ENCODE measurements at regions not wholly inside any gene's neighbourhood (a gene's known extent, or its start where the extent isn't known, plus 50 kb on each side); places are given as distances from the start of the nearest gene placed in this dataset.

- TF ChIP-seq CTCF (IDR thresholded peaks at IDR 0.05; ENCODE audit: insufficient read depth in 1 of 2, low read depth in 1 of 2, low read length in 1 of 2, severe bottlenecking in 1 of 2, unreplicated experiment in 1 of 2): no peak
- ChIA-PET CTCF (interaction anchor here (0.6 kb wide), 1 partner anchor 41 kb away, joined by 4 read pairs; no protein-coding TSS in a partner anchor), POLR2A (no interaction called here)
- Histone ChIP-seq H3K4me3 (ENCODE audit: low read depth, low read length) (no peak overlapping the region), H3K27me3 (replicated peaks; ENCODE audit: control insufficient read depth, insufficient read depth, low read length) (no peaks in the 10 kb centered on the region), H3K36me3 (ENCODE audit: control insufficient read depth, insufficient read depth, low read length) (no peaks in the 10 kb centered on the region), H3K4me1 (no peaks in the 10 kb centered on the region), H3K9me3 (no peaks in the 10 kb centered on the region)
- Mint-ChIP-seq H3K4me1 (ENCODE audit: low read depth, unreplicated experiment) (no peaks in the 10 kb centered on the region), H3K27ac (ENCODE audit: unreplicated experiment) (no peak overlapping the region), H3K27me3 (ENCODE audit: insufficient read depth, unreplicated experiment) (peaks cover 2% of the 10 kb centered on the region), H3K36me3 (ENCODE audit: insufficient read depth, unreplicated experiment) (no peaks in the 10 kb centered on the region), H3K9me3 (ENCODE audit: unreplicated experiment) (no peaks in the 10 kb centered on the region), H3K4me3 (ENCODE audit: unreplicated experiment) (no peak overlapping the region)
- BruUV-seq (replicated peaks): no TSS peak
- no peak for DNase-seq
- intact Hi-C loops (cut with micrococcal nuclease; ENCODE audit: unreplicated experiment): no loop called here
These were observed 171.3 kb downstream of the ACTL7B start for GRCh38 chr9:108684288-108685025.

DNA sequence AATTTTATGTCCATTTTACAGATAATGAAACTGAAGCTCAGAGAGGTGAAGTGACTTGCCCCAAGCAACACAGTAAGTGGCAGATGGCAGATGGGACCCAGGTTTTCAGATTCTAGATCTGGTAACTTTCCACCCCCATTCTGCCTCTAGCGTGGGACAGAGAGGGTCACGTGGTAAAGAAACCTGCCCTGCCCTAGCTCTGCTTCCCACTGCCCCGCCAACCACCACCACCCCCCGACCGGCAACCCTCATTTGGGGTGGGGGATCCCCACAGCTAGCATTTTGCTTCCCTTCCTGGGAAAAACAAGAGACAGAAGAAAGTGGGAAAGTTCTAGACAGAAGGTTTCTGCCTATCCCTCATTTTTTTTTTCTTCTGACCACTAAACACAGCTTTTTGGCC lies 172.5 kb downstream of the ACTL7B start:
- Histone ChIP-seq H3K27me3 (replicated peaks; ENCODE audit: control insufficient read depth, insufficient read depth, low read length) (no peaks in the 10 kb centered on the region), H3K36me3 (ENCODE audit: control insufficient read depth, insufficient read depth, low read length) (no peaks in the 10 kb centered on the region), H3K9me3 (no peaks in the 10 kb centered on the region), H3K4me3 (ENCODE audit: low read depth, low read length) (no peak overlapping the region), H3K4me1 (no peaks in the 10 kb centered on the region)
- Mint-ChIP-seq H3K27ac (ENCODE audit: unreplicated experiment) (no peak overlapping the region), H3K4me3 (ENCODE audit: unreplicated experiment) (no peak overlapping the region), H3K36me3 (ENCODE audit: insufficient read depth, unreplicated experiment) (no peaks in the 10 kb centered on the region), H3K4me1 (ENCODE audit: low read depth, unreplicated experiment) (no peaks in the 10 kb centered on the region), H3K9me3 (ENCODE audit: unreplicated experiment) (no peaks in the 10 kb centered on the region), H3K27me3 (ENCODE audit: insufficient read depth, unreplicated experiment) (peaks cover 6% of the 10 kb centered on the region)
- BruUV-seq (replicated peaks): no TSS peak
- intact Hi-C loops (cut with micrococcal nuclease; ENCODE audit: unreplicated experiment): no loop called here
- ChIA-PET CTCF (no interaction called here), POLR2A (no interaction called here)
- TF ChIP-seq CTCF (IDR thresholded peaks at IDR 0.05; ENCODE audit: insufficient read depth in 1 of 2, low read depth in 1 of 2, low read length in 1 of 2, severe bottlenecking in 1 of 2, unreplicated experiment in 1 of 2): no peak
- DNase-seq: no peak

DNA sequence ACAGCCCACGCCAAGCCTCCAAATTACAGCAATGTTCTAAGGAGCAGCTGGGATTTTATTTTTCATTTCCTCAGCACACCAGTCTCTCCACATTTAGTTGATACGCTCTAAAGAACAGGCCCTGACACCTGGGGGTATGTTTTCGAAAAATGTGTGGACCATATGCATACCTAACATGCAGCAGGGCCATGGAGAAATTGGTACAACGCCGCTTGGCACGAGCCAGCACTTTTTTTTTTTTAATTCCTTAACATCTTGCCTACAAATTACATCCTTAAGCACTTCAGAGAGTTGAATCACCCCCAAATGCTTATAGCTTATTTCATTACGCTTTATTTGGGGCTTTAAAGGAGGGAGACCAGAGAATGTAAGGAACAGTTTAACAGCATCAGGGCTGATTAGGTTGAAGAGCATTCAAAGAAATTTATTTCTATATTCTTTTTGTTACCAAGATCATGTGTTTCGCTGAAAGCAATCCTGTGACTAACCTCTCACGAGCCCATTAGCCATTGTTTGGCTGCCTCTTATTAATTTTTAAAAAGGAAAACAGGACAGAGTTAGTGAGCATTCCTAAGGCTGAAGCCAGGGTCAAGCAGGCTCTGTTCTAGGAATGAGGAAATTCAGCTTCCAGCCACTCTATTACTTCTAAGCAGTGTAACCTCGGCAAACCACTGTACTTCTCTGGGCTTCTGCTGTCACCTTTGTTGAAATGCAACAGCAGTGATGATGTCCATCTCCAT lies 173.8 kb downstream of the ACTL7B start:
- TF ChIP-seq CTCF (IDR thresholded peaks at IDR 0.05; ENCODE audit: insufficient read depth in 1 of 2, low read depth in 1 of 2, low read length in 1 of 2, severe bottlenecking in 1 of 2, unreplicated experiment in 1 of 2): no peak
- intact Hi-C loops (cut with micrococcal nuclease; ENCODE audit: unreplicated experiment): no loop called here
- H3K9me3 Mint-ChIP-seq (ENCODE audit: unreplicated experiment): no peaks in the 10 kb centered on the region
- BruUV-seq (replicated peaks): no TSS peak
- no peaks in the 10 kb centered on the region for H3K4me1 ChIP-seq
- ChIA-PET CTCF (no interaction called here), POLR2A (no interaction called here)
- H3K36me3 Mint-ChIP-seq (ENCODE audit: insufficient read depth, unreplicated experiment): no peaks in the 10 kb centered on the region
- H3K27me3 Mint-ChIP-seq (ENCODE audit: insufficient read depth, unreplicated experiment): peaks cover 6% of the 10 kb centered on the region
- H3K36me3 ChIP-seq (ENCODE audit: control insufficient read depth, insufficient read depth, low read length): no peaks in the 10 kb centered on the region
- H3K27me3 ChIP-seq (replicated peaks; ENCODE audit: control insufficient read depth, insufficient read depth, low read length): no peaks in the 10 kb centered on the region
- no peak overlapping the region for H3K4me3 ChIP-seq (ENCODE audit: low read depth, low read length)
- no peak overlapping the region for H3K27ac Mint-ChIP-seq (ENCODE audit: unreplicated experiment)
- no peaks in the 10 kb centered on the region for H3K9me3 ChIP-seq
- H3K4me1 Mint-ChIP-seq (ENCODE audit: low read depth, unreplicated experiment): no peaks in the 10 kb centered on the region
- no peak overlapping the region for H3K4me3 Mint-ChIP-seq (ENCODE audit: unreplicated experiment)
- DNase-seq: no peak

All from Caco-2 (cell line).